ENCODE measurements at regions not wholly inside any gene's neighbourhood (a gene's known extent, or its start where the extent isn't known, plus 50 kb on each side); places are given as distances from the start of the nearest gene placed in this dataset.

DNA sequence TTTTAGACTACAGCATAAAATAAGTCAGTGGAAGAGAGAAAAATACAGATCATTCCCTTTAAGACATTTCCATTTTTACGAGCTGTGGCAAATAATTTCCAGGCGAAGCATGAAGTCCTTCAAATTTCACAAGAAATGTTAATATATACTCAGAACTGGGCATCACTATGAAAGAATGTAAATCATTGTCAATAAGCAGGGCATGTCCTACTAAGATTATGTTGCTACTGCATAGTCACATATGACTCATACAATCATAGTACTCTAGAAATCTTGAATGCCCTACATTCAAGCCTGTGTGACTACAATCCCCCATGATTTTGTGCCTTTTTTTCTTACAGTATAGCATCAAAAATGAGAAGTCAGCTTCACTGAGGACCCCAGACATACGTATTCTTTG lies 485.2 kb upstream of the FTMT start:
- TF ChIP-seq, protein P1, sequence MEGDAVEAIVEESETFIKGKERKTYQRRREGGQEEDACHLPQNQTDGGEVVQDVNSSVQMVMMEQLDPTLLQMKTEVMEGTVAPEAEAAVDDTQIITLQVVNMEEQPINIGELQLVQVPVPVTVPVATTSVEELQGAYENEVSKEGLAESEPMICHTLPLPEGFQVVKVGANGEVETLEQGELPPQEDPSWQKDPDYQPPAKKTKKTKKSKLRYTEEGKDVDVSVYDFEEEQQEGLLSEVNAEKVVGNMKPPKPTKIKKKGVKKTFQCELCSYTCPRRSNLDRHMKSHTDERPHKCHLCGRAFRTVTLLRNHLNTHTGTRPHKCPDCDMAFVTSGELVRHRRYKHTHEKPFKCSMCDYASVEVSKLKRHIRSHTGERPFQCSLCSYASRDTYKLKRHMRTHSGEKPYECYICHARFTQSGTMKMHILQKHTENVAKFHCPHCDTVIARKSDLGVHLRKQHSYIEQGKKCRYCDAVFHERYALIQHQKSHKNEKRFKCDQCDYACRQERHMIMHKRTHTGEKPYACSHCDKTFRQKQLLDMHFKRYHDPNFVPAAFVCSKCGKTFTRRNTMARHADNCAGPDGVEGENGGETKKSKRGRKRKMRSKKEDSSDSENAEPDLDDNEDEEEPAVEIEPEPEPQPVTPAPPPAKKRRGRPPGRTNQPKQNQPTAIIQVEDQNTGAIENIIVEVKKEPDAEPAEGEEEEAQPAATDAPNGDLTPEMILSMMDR (IDR thresholded peaks at IDR 0.05; ENCODE audit: borderline replicate concordance, extremely low read depth, low read length, poor library complexity, severe bottlenecking): no peak
- TF ChIP-seq EZH2 (IDR thresholded peaks at IDR 0.05; ENCODE audit: borderline replicate concordance, low read depth, low read length, severe bottlenecking): no peak
